COR-L47 (cell line): ENCODE measurements at regions not wholly inside any gene's neighbourhood (a gene's known extent, or its start where the extent isn't known, plus 50 kb on each side); places are given as distances from the start of the nearest gene placed in this dataset.
A peak's percentile ranks its signal among the peaks of the same experiment; 100 is the strongest.

Source experiments
- DNase-seq: peaks from one replicate; lab custom pipeline; 2025; lab: John Stamatoyannopoulos, UW

GRCh38 chr4:182010876-182011275 is 232.3 kb upstream of the TENM3 start:
- no peak for DNase-seq

DNA sequence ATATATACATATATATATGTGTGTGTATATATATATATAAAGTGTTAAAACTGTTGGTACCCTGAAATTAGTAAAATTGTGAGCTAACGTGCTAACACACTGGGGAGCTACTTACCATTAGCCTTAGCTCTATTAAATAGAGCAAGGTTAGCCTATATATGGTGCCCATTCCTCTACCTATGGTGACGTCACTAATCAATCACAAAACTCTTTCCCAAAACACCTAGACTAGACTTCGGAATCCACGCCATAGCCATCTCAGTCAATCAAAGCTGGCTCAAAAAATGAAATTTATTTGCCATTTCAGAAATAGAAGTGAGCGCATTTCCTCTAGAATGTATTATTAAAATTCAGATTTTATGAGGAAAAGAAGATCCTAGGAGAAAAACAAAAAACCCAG is 229.0 kb upstream of the TENM3 start:
- DNase-seq, result no peak

GRCh38 chr4:182015014-182015413 is 228.2 kb upstream of the TENM3 start:
- DNase-seq, result no peak

GRCh38 chr4:182015893-182016292 is 227.3 kb upstream of the TENM3 start:
- DNase-seq, result no peak

DNA sequence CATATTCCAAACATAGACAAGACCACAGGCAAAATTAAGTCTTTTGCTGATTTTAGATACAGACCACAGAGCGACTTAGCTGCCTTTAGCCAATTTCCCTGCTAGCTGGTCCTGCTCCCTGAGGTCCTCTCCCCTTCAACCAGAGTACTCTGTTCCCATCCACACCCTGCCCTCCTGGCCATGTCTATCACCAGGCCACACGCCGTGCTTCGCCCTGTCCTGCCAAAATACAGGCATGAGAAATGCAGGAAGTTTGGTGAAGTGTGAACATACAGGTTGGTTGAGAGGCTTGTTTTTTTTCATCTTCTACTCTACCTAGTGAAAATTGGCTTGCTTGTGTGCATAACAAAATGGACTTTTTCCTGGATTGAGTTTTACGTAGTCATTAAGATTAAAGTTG is 226.2 kb upstream of the TENM3 start:
- DNase-seq, result no peak

GRCh38 chr4:182018691-182019090 is 224.5 kb upstream of the TENM3 start:
- no peak for DNase-seq

DNA sequence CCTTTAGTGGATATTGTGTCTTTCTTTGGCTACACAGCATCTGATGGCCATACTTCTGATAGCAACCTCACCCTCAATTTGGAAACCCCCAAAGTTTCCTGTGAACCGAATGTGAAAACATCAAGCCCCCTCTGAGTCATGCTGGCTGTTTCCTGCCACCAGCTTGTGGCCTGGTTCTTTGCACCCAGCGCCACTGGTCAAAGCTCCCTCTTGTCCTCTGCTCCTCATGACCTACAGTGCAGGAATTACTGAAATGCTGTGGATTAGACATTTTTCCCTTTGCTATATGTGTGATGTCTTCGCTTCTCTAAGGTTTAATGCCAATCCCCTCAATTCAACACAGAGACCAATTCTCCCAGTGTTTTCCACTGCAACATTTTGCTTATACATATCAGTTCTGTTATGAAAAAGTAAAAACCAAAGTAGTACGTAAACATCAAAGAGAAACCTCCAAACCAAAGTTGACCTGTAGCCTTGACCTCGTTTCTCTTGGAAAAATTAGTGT is 224.0 kb upstream of the TENM3 start:
- DNase-seq, result no peak

GRCh38 chr4:182022909-182023308 is 220.3 kb upstream of the TENM3 start:
- peak; percentile 79 for DNase-seq

GRCh38 chr4:182023469-182023868 is 219.7 kb upstream of the TENM3 start:
- peak; percentile 78 for DNase-seq

- DNase-seq, result no peak
These were observed 200.3 kb upstream of the TENM3 start for GRCh38 chr4:182042945-182043344.

- no peak for DNase-seq
These were observed 194.3 kb upstream of the TENM3 start for GRCh38 chr4:182048871-182049270.

- DNase-seq, result no peak
These were observed 186.3 kb upstream of the TENM3 start for GRCh38 chr4:182056866-182057265.

DNA sequence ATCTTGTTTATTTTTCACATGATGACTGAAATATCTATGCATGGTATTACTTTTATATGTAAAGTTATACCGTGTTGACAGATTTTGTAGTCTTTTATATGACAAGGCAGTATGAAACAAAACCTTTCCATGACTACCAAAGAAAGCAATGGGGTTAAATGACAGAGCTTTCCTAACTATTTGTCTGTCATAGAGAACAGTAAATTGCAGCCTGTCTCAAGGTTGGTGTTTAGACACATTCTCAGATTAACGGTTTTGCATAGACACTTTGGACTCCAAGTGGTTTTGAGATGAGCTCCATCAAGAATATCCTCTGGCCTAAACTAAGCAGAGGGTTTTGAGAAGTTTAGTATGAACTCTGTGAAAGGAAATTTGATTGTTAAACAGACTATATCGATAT is 180.7 kb upstream of the TENM3 start:
- no peak for DNase-seq

- DNase-seq, result no peak
These were observed 180.3 kb upstream of the TENM3 start for GRCh38 chr4:182062936-182063335.

DNA sequence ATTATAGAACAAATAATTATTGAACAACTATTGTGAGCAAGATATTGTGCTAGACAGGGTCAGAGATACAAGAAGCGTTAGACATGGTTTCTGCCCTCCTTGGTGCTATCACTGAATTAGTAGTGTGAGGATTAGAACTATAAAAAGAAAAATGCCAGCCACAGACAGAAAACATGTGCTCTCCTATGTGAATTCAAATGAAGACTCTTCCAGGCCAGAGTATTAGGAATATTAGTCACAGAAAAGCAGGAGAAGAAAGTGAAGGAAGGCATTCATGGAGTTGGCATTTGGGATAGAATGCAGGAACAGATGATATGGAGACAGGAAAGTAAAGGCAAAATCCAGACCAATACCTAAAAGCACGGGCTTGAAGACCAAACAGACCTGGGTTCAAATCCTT is 179.6 kb upstream of the TENM3 start:
- DNase-seq, result no peak

DNA sequence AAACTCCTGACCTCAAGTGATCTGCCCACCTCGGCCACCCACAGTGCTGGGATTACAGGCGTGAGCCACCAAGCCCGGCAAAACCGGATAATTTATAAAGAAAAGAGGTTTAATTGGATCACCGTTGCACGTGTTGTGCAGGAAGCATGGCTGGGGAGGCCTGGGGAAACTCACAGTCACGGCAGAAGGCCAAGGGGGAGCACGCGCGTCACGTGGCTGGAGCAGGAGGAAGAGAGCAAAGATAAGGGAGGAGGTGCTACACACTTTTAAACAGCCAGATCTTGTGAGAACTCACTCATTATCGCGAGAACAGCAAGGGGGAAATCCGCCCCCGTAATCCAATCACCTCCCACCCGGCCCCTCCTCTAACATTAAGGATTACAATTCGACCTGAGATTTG is 177.9 kb upstream of the TENM3 start:
- no peak for DNase-seq

GRCh38 chr4:182066037-182066436 is 177.2 kb upstream of the TENM3 start:
- no peak for DNase-seq

DNA sequence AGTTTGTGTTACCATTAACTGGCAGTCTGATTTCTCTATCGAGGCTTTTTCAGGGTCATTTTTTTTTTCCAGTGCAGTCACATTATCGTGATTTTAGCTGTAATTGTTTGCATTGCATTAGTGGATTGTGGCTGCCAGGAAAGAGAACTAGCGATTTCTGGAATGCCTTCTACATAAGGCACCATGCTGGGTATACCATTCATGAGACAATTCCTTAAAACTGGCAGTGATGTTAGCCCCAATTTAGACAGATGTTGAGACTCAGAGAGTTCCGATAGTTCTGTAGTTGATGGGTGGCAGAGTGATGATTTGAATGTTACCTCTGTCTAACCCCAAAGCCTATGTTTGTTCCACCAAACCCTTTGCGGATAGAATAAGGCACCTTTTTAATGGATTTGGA is 175.4 kb upstream of the TENM3 start:
- DNase-seq, result no peak

- DNase-seq, result no peak
These were observed 174.3 kb upstream of the TENM3 start for GRCh38 chr4:182068920-182069319.

GRCh38 chr4:182073278-182073677 is 169.9 kb upstream of the TENM3 start:
- DNase-seq, result no peak

GRCh38 chr4:182074139-182074538 is 169.1 kb upstream of the TENM3 start:
- no peak for DNase-seq

DNA sequence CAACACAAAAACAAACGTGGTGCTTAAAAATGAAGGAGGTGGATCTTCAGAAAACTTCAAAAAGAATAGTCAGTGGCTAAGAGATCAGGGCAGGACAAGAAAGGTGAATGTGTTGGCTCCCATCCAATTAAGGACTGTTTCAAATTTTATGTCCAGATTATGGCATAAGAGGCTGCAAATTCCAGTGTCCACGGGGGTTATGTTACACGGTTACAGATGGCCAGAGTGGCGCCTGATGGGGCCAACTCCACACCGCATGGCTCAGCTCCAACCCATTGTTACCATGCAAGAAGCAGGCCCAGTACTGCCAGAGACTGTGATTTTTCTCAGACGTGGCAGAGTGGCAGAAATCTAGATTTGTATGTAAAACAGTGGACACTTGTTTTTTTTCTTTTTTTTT is 168.4 kb upstream of the TENM3 start:
- DNase-seq, result no peak

DNA sequence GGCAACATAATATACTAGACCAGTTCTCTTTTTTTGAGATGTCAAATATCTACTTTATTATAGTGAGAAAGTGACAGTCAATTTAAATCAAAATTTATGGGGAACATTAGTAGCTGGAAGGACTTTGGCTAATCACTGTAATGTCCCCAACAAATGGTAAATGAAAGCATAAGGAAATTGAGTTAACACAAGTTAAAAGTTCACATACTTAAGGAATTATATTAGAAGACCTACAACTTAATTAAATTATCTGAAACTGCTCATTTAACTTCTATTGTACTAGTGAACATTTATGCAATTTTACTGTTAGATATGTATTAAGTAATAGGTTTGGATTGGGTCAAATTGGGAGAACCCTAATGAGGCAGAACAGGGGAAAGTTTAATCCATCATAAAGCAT is 160.3 kb upstream of the TENM3 start:
- no peak for DNase-seq

DNA sequence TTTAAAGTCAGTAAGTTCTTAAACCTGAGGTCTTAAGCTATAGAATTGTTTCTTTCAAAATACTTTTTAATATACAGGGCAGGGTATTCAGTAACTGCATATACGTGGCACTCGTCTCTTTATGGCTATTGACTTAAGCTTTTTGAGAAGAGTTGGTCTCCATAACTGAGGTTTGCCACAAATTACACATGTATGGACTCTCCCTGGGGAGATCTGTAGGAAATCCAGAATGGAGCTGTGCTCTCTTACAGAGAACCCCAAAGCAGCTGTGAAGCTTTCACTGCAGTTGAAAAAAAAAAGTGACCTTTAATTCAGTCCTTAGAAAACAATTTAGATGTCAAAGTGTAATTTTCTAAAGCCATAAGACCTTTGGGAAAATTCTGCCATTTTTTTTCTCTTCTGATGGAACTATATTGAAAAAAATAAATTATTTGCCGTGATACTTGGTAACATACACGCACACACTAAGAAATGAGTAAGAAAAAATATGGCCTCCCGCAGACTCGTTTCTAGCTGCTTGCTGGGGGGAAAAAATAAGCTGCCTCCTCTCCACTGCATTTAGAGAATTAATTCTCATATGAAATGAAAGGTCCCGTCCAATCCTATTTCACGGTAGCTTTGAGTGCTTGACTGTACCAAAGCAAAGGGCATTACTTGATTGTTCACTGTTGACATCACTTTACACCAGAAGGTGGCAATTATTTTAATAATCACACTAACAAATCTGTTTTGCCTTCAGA is 159.4 kb upstream of the TENM3 start:
- no peak for DNase-seq
